ENCODE measurements at regions not wholly inside any gene's neighbourhood (a gene's known extent, or its start where the extent isn't known, plus 50 kb on each side); places are given as distances from the start of the nearest gene placed in this dataset.

- DNase-seq: no peak
These were observed 214.9 kb downstream of the GASK1B start for GRCh38 chr4:157957905-157958304.

- no peak for DNase-seq
These were observed 230.8 kb downstream of the GASK1B start for GRCh38 chr4:157942017-157942416.

GRCh38 chr4:157934151-157934550, 238.7 kb downstream of the GASK1B start:
- no peak for DNase-seq

- no peak for DNase-seq
These were observed 239.9 kb downstream of the GASK1B start for GRCh38 chr4:157932936-157933335.

- DNase-seq: no peak
These were observed 243.3 kb downstream of the GASK1B start for GRCh38 chr4:157929486-157929885.

- no peak for DNase-seq
These were observed 254.6 kb downstream of the GASK1B start for GRCh38 chr4:157918036-157918832.

GRCh38 chr4:157912212-157912611, 260.6 kb downstream of the GASK1B start:
- DNase-seq: no peak

GRCh38 chr4:157911662-157912061, 261.2 kb downstream of the GASK1B start:
- no peak for DNase-seq

GRCh38 chr4:157908691-157909090, 264.1 kb downstream of the GASK1B start:
- DNase-seq: no peak

GRCh38 chr4:157908031-157908430, 264.8 kb downstream of the GASK1B start:
- DNase-seq: no peak

- DNase-seq: no peak
These were observed 265.4 kb downstream of the GASK1B start for GRCh38 chr4:157907226-157907946.

- DNase-seq: no peak
These were observed 273.8 kb downstream of the GASK1B start for GRCh38 chr4:157898836-157899605.

GRCh38 chr4:157897855-157898370, 274.9 kb downstream of the GASK1B start:
- no peak for DNase-seq

- no peak for DNase-seq
These were observed 276.1 kb downstream of the GASK1B start for GRCh38 chr4:157896726-157897125.

- no peak for DNase-seq
These were observed 277.6 kb downstream of the GASK1B start for GRCh38 chr4:157895205-157895604.

GRCh38 chr4:157889788-157890187, 283.0 kb downstream of the GASK1B start:
- DNase-seq: no peak

- DNase-seq: no peak
These were observed 284.5 kb downstream of the GASK1B start for GRCh38 chr4:157888281-157888680.

GRCh38 chr4:157887316-157887715, 285.5 kb downstream of the GASK1B start:
- no peak for DNase-seq

GRCh38 chr4:157886645-157887044, 286.2 kb downstream of the GASK1B start:
- DNase-seq: no peak

GRCh38 chr4:157885811-157886210, 287.0 kb downstream of the GASK1B start:
- no peak for DNase-seq

GRCh38 chr4:157882901-157883300, 289.9 kb downstream of the GASK1B start:
- no peak for DNase-seq

- DNase-seq: no peak
These were observed 292.1 kb downstream of the GASK1B start for GRCh38 chr4:157880761-157881160.

GRCh38 chr4:157854819-157855218, 318.0 kb downstream of the GASK1B start:
- no peak for DNase-seq
